ENCODE measurements at regions not wholly inside any gene's neighbourhood (a gene's known extent, or its start where the extent isn't known, plus 50 kb on each side); places are given as distances from the start of the nearest gene placed in this dataset.

DNA sequence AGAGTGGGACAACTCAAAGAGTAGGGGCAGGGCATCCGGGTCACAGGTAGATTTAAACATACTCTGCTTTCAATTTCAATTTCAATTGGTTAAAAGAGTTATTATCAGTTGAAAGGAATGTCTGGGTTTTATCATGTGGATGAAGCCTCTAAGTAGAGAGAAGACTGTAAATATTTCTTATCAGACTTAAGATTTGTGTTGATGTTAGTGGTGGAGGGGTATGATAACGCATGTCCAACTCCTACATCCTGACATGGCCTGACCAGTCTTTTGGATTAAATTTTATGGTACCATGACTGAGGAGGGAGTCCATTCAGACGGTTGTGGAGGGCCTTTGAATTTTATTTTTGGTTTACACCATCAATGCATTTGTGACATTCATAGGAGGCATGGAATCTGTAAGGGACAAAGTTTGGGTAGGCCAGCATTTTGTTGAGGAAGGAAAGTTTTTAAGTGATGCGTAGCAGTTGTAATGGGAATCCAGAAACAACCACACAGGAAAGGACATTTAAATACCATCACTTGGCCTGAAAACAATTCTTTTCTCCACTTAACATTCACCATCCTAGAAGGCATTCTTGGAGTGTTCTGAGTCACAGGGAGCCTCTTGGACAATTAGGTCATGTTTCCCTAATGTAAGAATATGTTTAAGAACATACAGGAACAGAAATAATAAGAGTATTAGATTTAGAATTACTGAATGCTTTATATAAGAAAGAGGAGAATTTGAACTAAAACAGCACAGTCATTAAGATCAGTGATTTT, 371.9 kb downstream of the ATP23 start:
- Histone ChIP-seq H3K4me3 (no peak overlapping the region), H3K27ac (no peak overlapping the region), H3K4me1 (ENCODE audit: control insufficient read depth in 1 of 2, low read depth in 2 of 2) (peaks cover 6 to 16% of the 10 kb centered on the region in 2 donors), H3K9me3 (no peaks in the 10 kb centered on the region), H3K36me3 (no peaks in the 10 kb centered on the region), H3K27me3 (replicated peaks; ENCODE audit: insufficient read depth) (no peaks in the 10 kb centered on the region)
- ATAC-seq (ENCODE audit: insufficient number of reproducible peaks, low FRiP score, low read depth) = no peak
- TF ChIP-seq, protein P1, sequence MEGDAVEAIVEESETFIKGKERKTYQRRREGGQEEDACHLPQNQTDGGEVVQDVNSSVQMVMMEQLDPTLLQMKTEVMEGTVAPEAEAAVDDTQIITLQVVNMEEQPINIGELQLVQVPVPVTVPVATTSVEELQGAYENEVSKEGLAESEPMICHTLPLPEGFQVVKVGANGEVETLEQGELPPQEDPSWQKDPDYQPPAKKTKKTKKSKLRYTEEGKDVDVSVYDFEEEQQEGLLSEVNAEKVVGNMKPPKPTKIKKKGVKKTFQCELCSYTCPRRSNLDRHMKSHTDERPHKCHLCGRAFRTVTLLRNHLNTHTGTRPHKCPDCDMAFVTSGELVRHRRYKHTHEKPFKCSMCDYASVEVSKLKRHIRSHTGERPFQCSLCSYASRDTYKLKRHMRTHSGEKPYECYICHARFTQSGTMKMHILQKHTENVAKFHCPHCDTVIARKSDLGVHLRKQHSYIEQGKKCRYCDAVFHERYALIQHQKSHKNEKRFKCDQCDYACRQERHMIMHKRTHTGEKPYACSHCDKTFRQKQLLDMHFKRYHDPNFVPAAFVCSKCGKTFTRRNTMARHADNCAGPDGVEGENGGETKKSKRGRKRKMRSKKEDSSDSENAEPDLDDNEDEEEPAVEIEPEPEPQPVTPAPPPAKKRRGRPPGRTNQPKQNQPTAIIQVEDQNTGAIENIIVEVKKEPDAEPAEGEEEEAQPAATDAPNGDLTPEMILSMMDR (IDR thresholded peaks at IDR 0.05) = no peak
- no peak for DNase-seq (ENCODE audit: low spot score)

DNA sequence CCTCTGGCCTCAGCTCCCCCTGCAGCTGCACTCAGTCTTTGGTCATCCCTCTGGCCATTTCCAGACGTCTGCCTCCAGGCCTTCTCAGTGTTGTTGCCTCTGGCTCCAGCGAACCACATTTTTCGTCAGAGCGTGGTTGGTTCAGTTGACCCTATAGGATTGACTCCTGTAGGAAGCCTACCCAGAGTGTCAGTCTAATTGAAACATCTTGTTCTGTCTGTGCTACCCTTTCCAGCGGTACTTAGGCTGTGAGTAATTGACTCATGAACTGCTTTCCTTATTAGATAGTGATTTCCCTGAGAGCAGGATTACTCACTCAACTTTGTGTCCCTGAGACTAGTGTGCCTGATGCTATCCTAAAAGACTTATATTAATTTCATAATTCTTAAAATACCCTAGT, 373.2 kb downstream of the ATP23 start:
- Histone ChIP-seq H3K27me3 (replicated peaks; ENCODE audit: insufficient read depth) (no peaks in the 10 kb centered on the region), H3K36me3 (no peaks in the 10 kb centered on the region), H3K4me3 (no peak overlapping the region), H3K4me1 (ENCODE audit: control insufficient read depth in 1 of 2, low read depth in 2 of 2) (peaks cover 6 to 16% of the 10 kb centered on the region in 2 donors), H3K27ac (no peak overlapping the region), H3K9me3 (no peaks in the 10 kb centered on the region)
- ATAC-seq (ENCODE audit: insufficient number of reproducible peaks, low FRiP score, low read depth) (no peak), DNase-seq (ENCODE audit: low spot score) (no peak)
- TF ChIP-seq, protein P1 (IDR thresholded peaks at IDR 0.05) = no peak

DNA sequence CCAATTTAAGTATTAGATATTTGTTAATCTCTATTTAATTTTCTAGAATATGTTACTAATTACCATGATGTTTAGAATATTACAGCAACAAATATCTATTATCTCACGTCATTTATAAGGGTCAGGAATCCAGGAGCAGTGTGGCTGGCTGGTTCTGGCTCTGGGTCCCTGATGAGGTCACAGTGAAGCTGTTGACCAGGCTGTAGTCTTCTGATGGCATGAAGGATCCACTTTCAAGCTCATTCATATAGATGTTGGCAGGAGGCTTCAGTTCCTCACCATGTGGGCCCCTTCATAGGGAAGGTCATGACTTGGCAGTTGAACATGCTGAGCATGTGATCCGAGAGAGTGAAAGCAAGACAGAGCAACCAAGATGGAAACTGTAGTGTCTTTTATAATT, 375.6 kb downstream of the ATP23 start:
- H3K27ac ChIP-seq = no peak overlapping the region
- H3K27me3 ChIP-seq (replicated peaks; ENCODE audit: insufficient read depth) = no peaks in the 10 kb centered on the region
- H3K4me3 ChIP-seq = no peak overlapping the region
- no peak for ATAC-seq (ENCODE audit: insufficient number of reproducible peaks, low FRiP score, low read depth)
- H3K36me3 ChIP-seq = no peaks in the 10 kb centered on the region
- TF ChIP-seq, protein P1 (IDR thresholded peaks at IDR 0.05) = no peak
- H3K9me3 ChIP-seq = no peaks in the 10 kb centered on the region
- no peaks in the 10 kb centered on the region for H3K4me1 ChIP-seq (ENCODE audit: control insufficient read depth in 1 of 2, low read depth in 2 of 2)
- no peak for DNase-seq (ENCODE audit: low spot score)

DNA sequence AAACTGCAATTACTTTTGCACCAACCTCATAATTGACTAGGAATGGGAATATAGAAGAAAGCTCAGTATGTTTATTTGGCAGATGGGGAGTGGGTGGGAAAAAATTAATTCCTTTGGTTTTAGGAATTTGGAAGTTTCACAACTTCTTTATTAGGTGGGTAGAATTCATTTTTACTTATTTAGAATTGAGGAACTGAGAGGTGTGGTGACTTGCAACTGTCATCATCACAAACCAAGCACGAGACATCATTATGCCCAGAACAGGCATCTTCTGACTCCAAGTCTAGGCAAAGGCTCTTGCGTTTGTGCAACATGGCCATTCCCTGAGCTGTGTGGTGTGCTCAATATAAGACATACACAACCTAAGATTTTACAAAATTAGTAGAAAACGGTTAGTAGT, 380.0 kb downstream of the ATP23 start:
- Histone ChIP-seq H3K4me1 (ENCODE audit: control insufficient read depth in 1 of 2, low read depth in 2 of 2) (no peaks in the 10 kb centered on the region), H3K27me3 (replicated peaks; ENCODE audit: insufficient read depth) (no peaks in the 10 kb centered on the region), H3K9me3 (no peaks in the 10 kb centered on the region), H3K4me3 (no peak overlapping the region), H3K27ac (no peak overlapping the region), H3K36me3 (no peaks in the 10 kb centered on the region)
- ATAC-seq (ENCODE audit: insufficient number of reproducible peaks, low FRiP score, low read depth) (no peak), DNase-seq (ENCODE audit: low spot score) (no peak)
- TF ChIP-seq, protein P1 (IDR thresholded peaks at IDR 0.05) = no peak

DNA sequence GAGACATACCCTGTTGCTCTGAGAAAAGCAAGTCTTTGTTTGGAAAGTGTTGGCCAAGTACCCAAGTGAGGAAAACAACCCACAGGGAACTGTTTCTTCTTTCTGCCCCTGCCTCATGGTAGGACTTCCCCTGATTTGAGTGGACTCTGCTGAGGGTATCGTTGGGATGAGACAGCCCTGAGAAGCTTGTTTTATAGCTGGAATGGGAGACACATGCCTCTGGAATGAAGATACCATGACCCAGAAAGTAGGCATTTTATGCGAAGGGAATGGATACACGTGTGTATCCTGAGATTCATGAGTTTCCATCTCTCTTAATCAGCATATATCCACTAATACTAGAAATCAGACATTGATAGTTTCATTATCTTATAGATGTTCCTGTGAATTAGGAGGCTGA, 382.3 kb downstream of the ATP23 start:
- TF ChIP-seq, protein P1 (IDR thresholded peaks at IDR 0.05) = no peak
- H3K27ac ChIP-seq = no peak overlapping the region

More for the DNA sequence above, 382.3 kb downstream of the ATP23 start:
- Histone ChIP-seq H3K27me3 (replicated peaks; ENCODE audit: insufficient read depth) (no peaks in the 10 kb centered on the region), H3K36me3 (no peaks in the 10 kb centered on the region), H3K4me1 (ENCODE audit: control insufficient read depth in 1 of 2, low read depth in 2 of 2) (no peaks in the 10 kb centered on the region), H3K9me3 (no peaks in the 10 kb centered on the region), H3K4me3 (no peak overlapping the region)
- no peak for DNase-seq (ENCODE audit: low spot score)
- ATAC-seq (ENCODE audit: insufficient number of reproducible peaks, low FRiP score, low read depth) = no peak

All from thoracic aorta (tissue), 2 donors.